Skin epidermis (tissue), 12 donors: ENCODE measurements at regions not wholly inside any gene's neighbourhood (a gene's known extent, or its start where the extent isn't known, plus 50 kb on each side); places are given as distances from the start of the nearest gene placed in this dataset.
"Not testable (repeated sequence)": the region's sequence is repeated elsewhere in the genome, so short reads cannot be mapped to it uniquely, and the experiment has no call there.

Experiments used
- H3K27ac ChIP-seq, 21 experiments: fragments of 200-600 bp; sonication (generic) in 11 of 21; one replicate each; pipeline ENCODE4 v1.5.0; 2020; ENCODE audit warnings: mild to moderate bottlenecking in 3 of 21, inconsistent platforms in 2 of 21, moderate library complexity in 2 of 21
- H3K4me3 ChIP-seq, 7 experiments: fragments of 200-600 bp; sonication (generic) in 2 of 7; one replicate each; pipeline ENCODE4 v1.5.0; 2020; ENCODE audit warnings: inconsistent platforms in 2 of 7, mild to moderate bottlenecking in 2 of 7, moderate library complexity in 1 of 7

DNA sequence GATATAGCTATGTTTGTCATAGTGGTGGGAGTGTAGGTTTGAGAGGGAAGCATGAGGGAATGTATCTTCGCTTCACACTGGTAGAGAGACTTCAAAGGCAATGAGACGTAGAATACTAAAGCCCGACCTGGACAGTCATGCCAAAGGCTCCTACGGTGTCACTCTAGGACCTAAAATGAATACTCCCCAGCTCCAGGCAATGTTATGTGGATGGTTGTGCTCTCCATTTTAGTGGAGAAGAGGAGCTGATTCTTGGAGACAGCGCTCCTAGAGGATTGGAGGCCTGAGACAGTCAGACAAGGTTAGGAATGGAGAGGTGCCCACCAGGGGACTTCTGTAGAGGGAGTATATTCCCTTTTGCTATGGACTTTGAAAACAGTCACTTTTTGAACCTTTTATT lies 260.1 kb downstream of the MEX3B start:
- no peak overlapping the region for H3K4me3 ChIP-seq
- no peak overlapping the region for H3K27ac ChIP-seq

- Histone ChIP-seq H3K27ac (no peak overlapping the region), H3K4me3 (no peak overlapping the region)
These were observed 260.6 kb downstream of the MEX3B start for GRCh38 chr15:81785181-81785580.

- H3K27ac ChIP-seq = no peak overlapping the region
These were observed 261.1 kb downstream of the MEX3B start for GRCh38 chr15:81784751-81785150.

GRCh38 chr15:81783586-81783985 lies 262.2 kb downstream of the MEX3B start:
- Histone ChIP-seq H3K4me3 (no peak overlapping the region), H3K27ac (no peak overlapping the region)

More at GRCh38 chr15:81784751-81785150, 261.1 kb downstream of the MEX3B start:
- H3K4me3 ChIP-seq = no peak overlapping the region

GRCh38 chr15:81783076-81783475 lies 262.7 kb downstream of the MEX3B start:
- H3K4me3 ChIP-seq = no peak overlapping the region
- H3K27ac ChIP-seq = no peak overlapping the region

GRCh38 chr15:81781395-81781794 lies 264.4 kb downstream of the MEX3B start:
- no peak overlapping the region for H3K4me3 ChIP-seq
- no peak overlapping the region for H3K27ac ChIP-seq

GRCh38 chr15:81780966-81781365 lies 264.9 kb downstream of the MEX3B start:
- H3K4me3 ChIP-seq = no peak overlapping the region
- H3K27ac ChIP-seq = no peak overlapping the region

DNA sequence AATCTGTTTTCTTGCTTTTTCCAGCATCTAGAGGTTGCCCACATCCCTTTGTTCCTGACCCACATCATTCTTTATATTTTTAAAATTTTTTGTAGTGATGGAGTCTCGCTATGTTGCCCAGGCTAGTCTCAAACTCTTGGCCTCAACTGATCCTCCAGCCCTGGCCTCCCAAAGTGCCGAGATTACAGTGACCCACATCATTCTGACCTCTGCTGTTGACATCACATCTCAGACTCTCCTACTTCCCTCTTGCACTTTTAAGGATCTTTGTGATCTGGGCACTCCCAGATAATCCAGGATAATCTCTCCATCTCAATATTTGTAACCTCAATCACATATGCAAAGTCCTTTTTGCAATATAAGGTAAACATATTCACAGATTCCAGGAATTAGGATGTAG lies 266.6 kb downstream of the MEX3B start:
- no peak overlapping the region for H3K4me3 ChIP-seq
- H3K27ac ChIP-seq = no peak overlapping the region

GRCh38 chr15:81777546-81777945 lies 268.3 kb downstream of the MEX3B start:
- no peak overlapping the region for H3K27ac ChIP-seq
- H3K4me3 ChIP-seq = no peak overlapping the region

GRCh38 chr15:81776976-81777375 lies 268.8 kb downstream of the MEX3B start:
- no peak overlapping the region for H3K27ac ChIP-seq
- H3K4me3 ChIP-seq = no peak overlapping the region

GRCh38 chr15:81775779-81776178 lies 270.0 kb downstream of the MEX3B start:
- not testable (repeated sequence) for H3K27ac ChIP-seq, H3K4me3 ChIP-seq

GRCh38 chr15:81774309-81774708 lies 271.5 kb downstream of the MEX3B start:
- no peak overlapping the region for H3K27ac ChIP-seq
- no peak overlapping the region for H3K4me3 ChIP-seq

GRCh38 chr15:81768773-81769172 lies 277.0 kb downstream of the MEX3B start:
- Histone ChIP-seq H3K4me3 (no peak overlapping the region), H3K27ac (no peak overlapping the region)

DNA sequence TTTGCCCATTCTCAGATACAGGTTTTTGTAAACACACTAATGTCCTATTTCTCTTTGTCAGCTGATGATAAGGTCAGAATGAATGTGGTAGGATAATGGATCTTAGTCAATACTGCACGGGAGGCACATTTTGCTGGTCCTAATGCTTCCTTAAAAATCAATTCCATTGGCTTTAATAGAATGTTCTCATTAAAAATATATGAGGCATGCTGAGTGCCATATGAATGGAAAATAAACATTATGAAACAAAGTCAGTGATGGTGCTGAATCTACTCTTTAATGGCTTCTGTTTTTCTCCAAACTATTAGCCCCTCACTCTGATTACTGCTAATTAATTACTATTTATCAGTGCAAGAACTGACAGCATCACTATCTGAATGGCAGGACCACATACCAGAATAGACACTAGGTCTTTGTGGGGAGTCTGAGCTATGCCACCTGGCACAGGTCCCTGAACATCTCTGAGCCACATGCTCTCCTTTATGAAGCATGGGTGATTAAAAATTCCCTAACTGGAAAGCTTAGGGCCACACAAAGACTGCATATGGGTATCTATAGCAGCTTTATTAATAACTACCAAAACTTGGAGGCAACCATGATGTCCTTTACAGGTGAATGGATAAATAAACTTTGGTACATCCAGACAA lies 278.9 kb downstream of the MEX3B start:
- H3K4me3 ChIP-seq = no peak overlapping the region

DNA sequence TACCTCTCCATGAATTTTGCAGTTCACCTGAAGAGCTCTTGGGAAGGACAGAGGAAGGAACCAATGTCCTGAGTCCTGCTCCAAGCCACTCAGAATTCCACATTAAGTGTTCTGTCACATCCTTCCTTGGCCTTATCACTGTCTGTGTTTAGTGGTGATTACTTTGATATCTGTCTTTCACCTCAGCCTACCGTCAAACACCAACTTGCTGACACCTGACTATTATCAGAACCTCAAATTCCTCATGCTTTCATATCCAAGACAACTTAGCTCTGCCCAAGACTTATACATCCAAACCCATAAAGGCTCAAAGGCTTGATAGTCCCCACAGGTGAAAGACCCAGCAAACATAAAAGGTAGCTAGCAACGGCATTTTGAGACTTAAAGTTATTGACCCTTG lies 280.0 kb downstream of the MEX3B start:
- Histone ChIP-seq H3K4me3 (no peak overlapping the region), H3K27ac (no peak overlapping the region)

More for the DNA sequence above, 278.9 kb downstream of the MEX3B start:
- H3K27ac ChIP-seq = no peak overlapping the region

DNA sequence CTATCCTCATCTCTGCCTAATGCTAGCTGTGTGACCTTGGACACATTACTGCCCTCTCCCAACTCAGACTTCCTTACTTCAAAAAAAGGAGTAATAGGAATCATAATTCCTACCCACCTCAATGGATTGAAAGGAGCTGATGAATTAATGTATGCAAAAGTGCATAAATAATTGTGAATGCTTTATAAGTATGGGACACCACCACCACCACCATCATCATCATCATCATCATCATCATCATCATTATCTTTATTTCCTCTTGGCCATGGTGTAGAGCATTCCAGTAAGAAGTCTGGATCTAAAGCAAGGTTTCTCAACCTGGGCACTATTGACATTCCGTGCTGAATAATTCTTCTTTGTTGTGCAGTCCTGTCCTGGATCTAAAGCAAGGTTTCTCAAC lies 282.5 kb downstream of the MEX3B start:
- H3K4me3 ChIP-seq = no peak overlapping the region
- H3K27ac ChIP-seq = no peak overlapping the region

DNA sequence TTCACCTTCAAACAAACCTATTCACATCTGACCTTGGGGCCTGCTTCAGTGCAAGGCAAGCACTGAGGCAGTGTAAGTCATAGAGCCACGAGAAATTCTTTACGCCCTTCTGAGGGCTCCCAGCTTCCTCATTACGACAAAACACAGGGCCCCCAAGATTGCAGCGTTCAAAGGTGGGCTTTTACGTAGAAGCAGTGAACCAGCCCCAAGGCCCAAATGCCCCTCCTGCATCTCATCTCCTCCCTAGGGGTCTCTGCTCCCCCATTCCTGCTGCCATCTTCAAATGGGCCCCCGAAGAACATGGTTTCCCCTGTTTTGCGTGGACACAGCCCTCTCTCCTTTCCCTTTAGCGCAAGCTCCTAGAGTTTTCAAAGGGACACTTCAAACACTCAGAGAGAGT lies 285.1 kb downstream of the MEX3B start:
- Histone ChIP-seq H3K27ac (no peak overlapping the region), H3K4me3 (no peak overlapping the region)

GRCh38 chr15:81758818-81759284 lies 287.0 kb downstream of the MEX3B start:
- no peak overlapping the region for H3K4me3 ChIP-seq
- H3K27ac ChIP-seq = no peak overlapping the region

DNA sequence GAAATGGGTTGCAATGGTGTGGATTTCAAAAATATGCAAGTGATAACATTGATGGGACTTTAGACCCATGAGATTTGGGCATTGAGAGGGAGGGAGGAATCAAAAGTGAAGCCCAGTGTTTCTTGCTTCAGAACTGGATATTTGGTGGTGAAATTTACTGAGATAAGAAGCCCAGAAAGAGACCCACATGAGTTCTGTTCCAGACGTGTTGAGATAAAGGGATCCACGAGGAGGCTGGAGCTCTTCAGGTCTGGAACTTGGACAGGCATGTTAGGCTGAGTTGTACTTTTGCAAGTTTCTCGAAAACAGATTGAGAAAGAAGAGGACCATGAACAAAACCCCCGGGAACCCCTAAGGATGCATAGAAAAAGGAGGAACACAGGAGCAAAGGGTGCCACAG lies 290.2 kb downstream of the MEX3B start:
- no peak overlapping the region for H3K27ac ChIP-seq
- H3K4me3 ChIP-seq = no peak overlapping the region

DNA sequence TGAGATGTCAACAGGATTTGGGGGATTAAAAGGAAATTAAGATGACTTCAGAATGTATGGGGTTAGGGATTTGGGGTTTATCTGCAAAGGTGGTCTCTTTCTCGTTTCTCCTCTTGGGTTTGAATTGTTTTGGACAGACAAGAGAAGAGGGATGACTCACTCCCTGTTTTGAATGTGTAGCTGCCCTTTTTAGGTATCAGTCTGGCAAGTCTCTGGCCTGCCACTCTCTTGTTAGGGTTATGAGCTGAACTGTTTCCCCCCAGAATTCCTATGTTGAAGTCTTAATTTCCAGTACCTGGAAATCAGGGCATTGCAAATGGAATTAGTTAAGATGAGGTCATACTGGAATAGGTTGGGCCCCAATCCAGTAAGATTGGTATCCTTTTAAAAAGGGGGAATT lies 291.7 kb downstream of the MEX3B start:
- no peak overlapping the region for H3K4me3 ChIP-seq
- no peak overlapping the region for H3K27ac ChIP-seq

- Histone ChIP-seq H3K4me3 (no peak overlapping the region), H3K27ac (peak overlapping the region in 2 of 21 experiments; percentile 17 to 20)
These were observed 292.8 kb downstream of the MEX3B start for GRCh38 chr15:81752974-81753373.

GRCh38 chr15:81752546-81752942 lies 293.3 kb downstream of the MEX3B start:
- Histone ChIP-seq H3K27ac (peak overlapping the region in 1 of 21 experiments; percentile 17), H3K4me3 (no peak overlapping the region)
